HAP-1 (cell line): ENCODE measurements at regions not wholly inside any gene's neighbourhood (a gene's known extent, or its start where the extent isn't known, plus 50 kb on each side); places are given as distances from the start of the nearest gene placed in this dataset.
"Not testable (repeated sequence)": the region's sequence is repeated elsewhere in the genome, so short reads cannot be mapped to it uniquely, and the experiment has no call there.

Source experiments
- DNase-seq, 2 experiments: peaks; one replicate each; pipeline ENCODE4 v3.0.0-alpha.2; 2016 to 2020; ENCODE audit warnings: low spot score in 2 of 2
- H3K27me3 ChIP-seq: fragments of 250-450 bp; sonication (Bioruptor Pico); 2 replicates; pipeline ENCODE4 v1.5.1; 2020; ENCODE audit warnings: low read depth, mild to moderate bottlenecking, moderate library complexity
- H3K36me3 ChIP-seq: fragments of 250-450 bp; sonication (Bioruptor Pico); replicated peaks from 2 replicates; pipeline ENCODE4 v1.5.1; 2020; ENCODE audit warnings: mild to moderate bottlenecking
- H3K4me1 ChIP-seq: fragments of 250-450 bp; sonication (Bioruptor Pico); 2 replicates; pipeline ENCODE4 v1.5.1; 2020; ENCODE audit warnings: mild to moderate bottlenecking
- H3K4me3 ChIP-seq: fragments of 250-450 bp; sonication (Bioruptor Pico); 2 replicates; pipeline ENCODE4 v1.5.1; 2020; ENCODE audit warnings: mild to moderate bottlenecking, moderate library complexity
- H3K9me3 ChIP-seq: fragments of 250-450 bp; sonication (Bioruptor Pico); 2 replicates; pipeline ENCODE4 v1.5.1; 2020; ENCODE audit warnings: mild to moderate bottlenecking, moderate library complexity
- in situ Hi-C: fragments of 300-500 bp; cut with MboI; formaldehyde crosslinking; loops from 3 replicates; pipeline ENCODE4 v1.14.3; 2020; ENCODE audit warnings: low sequenced_read_pairs, inconsistent platforms, mixed read lengths

DNA sequence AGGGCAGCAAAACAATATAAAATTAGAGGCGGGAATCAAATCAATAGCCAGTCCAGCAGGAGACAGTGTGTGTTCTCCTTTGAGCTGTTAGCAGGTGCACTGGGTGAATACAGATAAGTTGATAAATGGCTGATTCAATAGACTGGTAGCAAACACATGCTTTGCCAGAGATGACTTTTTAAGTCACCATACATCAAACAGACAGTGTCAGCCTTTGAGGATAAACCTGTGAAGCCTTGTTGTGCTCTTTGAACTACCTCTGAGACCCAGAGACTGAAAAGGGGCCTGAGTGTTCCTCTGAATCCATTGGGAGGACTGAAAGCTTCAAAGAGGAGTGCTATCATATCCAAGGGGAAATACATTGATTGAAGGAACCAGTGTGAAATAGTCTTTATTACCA is 301.9 kb downstream of the RASEF start:
- in situ Hi-C loops, result no loop called here
- no peaks in the 10 kb centered on the region for H3K36me3 ChIP-seq
- peak in 1 of 2 experiments; percentile 21 for DNase-seq

DNA sequence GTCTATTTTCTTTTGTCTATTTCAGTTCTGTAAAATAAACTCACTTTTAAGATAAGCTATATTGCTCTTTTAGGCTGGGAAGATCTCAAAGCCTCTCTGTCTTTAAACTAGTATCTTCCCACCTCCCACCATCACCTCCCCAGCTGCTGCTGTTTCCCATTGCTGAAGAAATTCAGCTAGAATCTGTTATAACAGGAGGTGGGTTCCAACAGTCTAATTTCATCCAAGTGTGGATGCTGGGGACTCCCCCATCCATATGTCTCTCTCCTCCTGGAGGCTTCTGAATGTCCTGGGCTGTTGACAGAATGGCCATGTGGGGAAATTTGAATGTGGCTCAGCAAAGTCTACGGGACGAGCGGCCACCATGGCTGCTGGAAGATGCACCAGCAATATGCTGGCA is 301.0 kb downstream of the RASEF start:
- no peak for DNase-seq
- Histone ChIP-seq H3K27me3 (no peaks in the 10 kb centered on the region), H3K9me3 (no peaks in the 10 kb centered on the region), H3K36me3 (no peaks in the 10 kb centered on the region), H3K4me1 (peaks cover 3% of the 10 kb centered on the region; the same call in 1 of the 2 replicates), H3K4me3 (no peak overlapping the region)
- in situ Hi-C loops, result no loop called here

More for the DNA sequence above, 301.9 kb downstream of the RASEF start:
- Histone ChIP-seq H3K27me3 (no peaks in the 10 kb centered on the region), H3K4me3 (no peak overlapping the region), H3K9me3 (no peaks in the 10 kb centered on the region), H3K4me1 (peaks cover 3% of the 10 kb centered on the region; the same call in 1 of the 2 replicates)

DNA sequence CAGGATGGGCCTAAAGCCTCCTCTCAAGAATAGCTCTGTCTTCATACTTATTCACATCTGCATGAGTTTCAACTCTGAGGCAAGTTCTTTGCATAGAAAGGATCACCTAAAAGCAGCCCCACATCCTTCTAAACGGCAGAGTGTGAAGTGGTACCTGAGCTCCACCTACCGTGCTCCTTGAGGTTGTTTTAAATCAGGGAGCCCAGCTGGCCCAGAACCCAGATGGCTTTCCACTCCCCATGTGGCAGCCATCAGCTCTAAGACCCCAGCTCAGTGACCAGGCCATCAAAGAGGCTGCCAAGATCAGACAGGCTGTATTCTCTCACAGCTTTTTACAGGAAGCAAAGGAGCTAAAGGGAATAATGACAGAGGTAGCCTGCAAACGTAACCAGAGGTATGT is 299.3 kb downstream of the RASEF start:
- no peak overlapping the region for H3K4me3 ChIP-seq
- in situ Hi-C loops, result no loop called here
- H3K36me3 ChIP-seq, result no peaks in the 10 kb centered on the region
- H3K4me1 ChIP-seq, result peaks cover 3% of the 10 kb centered on the region; the same call in 1 of the 2 replicates
- no peaks in the 10 kb centered on the region for H3K9me3 ChIP-seq
- no peaks in the 10 kb centered on the region for H3K27me3 ChIP-seq
- peak; percentile 9 to 37 for DNase-seq

DNA sequence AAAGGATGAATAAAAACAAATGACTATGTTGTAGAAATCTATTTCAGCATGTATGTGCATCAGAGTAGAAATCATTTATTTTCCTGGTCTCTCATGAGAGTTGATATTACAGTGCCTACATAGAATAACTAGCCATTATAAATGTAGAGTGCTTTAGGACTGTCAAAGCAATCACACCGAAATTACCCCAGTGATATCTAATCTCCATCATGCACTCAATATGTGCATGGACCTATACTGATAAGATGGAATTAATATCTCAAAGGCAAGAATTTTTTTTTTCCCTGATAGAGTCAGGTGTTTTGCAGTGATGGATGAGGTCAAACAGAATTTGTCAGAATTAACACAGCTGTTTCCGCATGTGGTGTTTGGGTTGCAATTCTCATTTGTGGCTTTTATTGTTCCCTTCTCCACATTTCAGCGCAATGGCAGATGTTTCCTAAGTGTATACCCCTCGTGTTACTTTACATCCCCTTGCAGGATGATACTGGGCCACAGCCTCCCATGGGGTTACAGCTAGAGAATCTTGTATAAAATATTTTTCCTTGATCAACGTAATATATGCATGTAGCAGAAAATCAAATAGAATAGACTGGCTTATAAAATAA is 298.8 kb downstream of the RASEF start:
- Histone ChIP-seq H3K27me3 (no peaks in the 10 kb centered on the region), H3K9me3 (no peaks in the 10 kb centered on the region), H3K36me3 (no peaks in the 10 kb centered on the region), H3K4me3 (no peak overlapping the region), H3K4me1 (peaks cover 3% of the 10 kb centered on the region; the same call in 1 of the 2 replicates)
- DNase-seq, result no peak
- in situ Hi-C loops, result no loop called here

DNA sequence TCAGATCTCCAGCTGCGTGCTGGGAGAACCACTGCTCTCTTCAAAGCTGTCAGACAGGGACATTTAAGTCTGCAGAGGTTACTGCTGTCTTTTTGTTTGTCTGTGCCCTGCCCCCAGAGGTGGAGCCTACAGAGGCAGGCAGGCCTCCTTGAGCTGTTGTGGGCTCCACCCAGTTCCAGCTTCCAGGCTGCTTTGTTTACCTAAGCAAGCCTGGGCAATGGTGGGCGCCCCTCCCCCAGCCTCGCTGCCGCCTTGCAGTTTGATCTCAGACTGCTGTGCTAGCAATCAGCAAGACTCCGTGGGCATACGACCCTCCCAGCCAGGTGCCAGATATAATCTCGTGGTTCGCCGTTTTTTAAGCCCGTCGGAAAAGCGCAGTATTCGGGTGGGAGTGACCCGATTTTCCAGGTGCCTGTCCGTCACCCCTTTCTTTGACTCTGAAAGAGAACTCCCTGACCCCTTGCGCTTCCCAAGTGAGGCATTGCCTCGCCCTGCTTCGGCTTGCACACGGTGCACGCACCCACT is 288.2 kb downstream of the RASEF start:
- H3K4me1 ChIP-seq, H3K9me3 ChIP-seq, in situ Hi-C loops, H3K36me3 ChIP-seq, H3K27me3 ChIP-seq, H3K4me3 ChIP-seq: not testable (repeated sequence)
- peak in 1 of 2 experiments; percentile 57 for DNase-seq

DNA sequence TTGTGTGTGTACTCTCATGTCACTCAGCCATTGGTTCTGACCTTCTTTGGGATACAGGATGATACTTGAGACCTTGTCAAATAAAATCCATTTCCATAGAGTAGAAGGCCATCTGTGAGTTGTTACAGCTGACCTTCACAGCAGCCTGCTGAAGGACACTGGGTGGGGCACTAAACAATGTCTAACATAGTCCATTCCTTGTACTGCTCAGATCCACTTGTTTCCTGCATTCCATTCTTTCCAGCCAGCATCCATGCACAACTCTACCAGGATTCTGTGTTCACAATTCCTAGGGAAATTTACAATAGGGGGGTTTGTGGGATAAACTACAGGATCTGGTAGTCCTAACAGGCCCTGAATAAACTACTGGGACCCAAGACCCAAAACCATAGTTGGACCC is 286.4 kb downstream of the RASEF start:
- H3K9me3 ChIP-seq, result no peaks in the 10 kb centered on the region
- in situ Hi-C loops, result no loop called here
- no peaks in the 10 kb centered on the region for H3K27me3 ChIP-seq
- H3K36me3 ChIP-seq, result no peaks in the 10 kb centered on the region
- no peak overlapping the region for H3K4me3 ChIP-seq
- DNase-seq, result no peak
- peaks cover 8% of the 10 kb centered on the region for H3K4me1 ChIP-seq

DNA sequence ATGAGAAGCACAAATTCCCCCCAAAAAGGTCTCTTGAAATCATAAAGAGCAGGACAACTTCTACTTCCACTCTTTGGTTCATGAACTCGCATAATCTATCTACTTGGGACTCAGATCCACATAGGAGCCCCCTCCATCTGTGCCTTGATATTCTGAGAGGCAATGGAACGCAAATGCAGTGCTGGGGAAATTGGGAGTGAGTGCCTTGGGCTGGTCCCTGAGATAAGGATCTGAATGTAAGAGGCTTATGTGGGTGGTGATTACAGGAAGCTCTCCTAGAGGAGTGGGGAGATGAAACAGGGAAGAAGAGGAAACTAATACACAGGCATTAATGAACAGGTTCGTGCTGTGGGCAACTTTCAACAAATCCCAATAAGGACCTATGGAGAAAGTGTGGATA is 285.6 kb downstream of the RASEF start:
- Histone ChIP-seq H3K36me3 (no peaks in the 10 kb centered on the region), H3K4me1 (peaks cover 8% of the 10 kb centered on the region), H3K9me3 (no peaks in the 10 kb centered on the region), H3K4me3 (no peak overlapping the region), H3K27me3 (no peaks in the 10 kb centered on the region)
- in situ Hi-C loops, result no loop called here
- no peak for DNase-seq

DNA sequence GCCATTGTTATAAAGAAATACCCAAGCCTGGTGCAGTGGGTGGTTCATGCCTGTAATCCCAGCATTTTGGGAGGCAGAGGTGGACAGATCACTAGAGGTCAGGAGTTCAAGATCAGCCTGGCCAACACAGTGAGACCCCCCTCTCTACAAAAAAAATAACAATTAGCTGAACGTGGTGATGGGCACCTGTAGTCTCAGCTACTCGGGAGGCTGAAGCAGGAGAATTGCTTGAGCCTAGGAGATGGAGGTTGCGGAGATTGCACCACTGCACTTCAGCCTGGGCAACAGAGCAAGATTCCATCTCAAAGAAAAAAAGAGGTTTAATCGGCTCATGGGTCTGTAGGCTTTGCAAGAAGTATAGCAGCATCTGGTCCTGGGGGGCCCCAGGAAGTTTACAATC is 284.0 kb downstream of the RASEF start:
- H3K36me3 ChIP-seq, in situ Hi-C loops, H3K9me3 ChIP-seq, DNase-seq, H3K4me1 ChIP-seq, H3K27me3 ChIP-seq, H3K4me3 ChIP-seq: not testable (repeated sequence)

DNA sequence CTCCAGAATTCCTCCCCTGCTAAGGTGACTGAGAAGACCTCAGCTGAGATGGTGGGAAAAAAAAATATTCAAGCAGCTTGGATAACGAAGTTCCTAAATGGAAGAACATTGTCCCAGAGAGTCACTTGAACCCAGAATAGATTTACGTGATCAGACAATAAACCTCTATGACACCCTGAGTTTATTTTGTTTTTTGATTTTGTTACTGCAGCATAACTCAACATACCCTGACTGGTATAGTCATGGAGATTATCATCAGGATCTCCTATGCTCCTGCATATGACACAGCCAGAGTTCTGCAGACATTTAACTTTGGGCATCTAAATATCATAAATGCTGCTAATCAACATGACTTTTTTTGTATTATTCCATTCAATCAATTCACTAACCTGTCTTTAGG is 282.9 kb downstream of the RASEF start:
- DNase-seq, result no peak
- no peaks in the 10 kb centered on the region for H3K36me3 ChIP-seq
- peaks cover 8% of the 10 kb centered on the region for H3K4me1 ChIP-seq
- no peaks in the 10 kb centered on the region for H3K9me3 ChIP-seq
- no peak overlapping the region for H3K4me3 ChIP-seq
- in situ Hi-C loops, result no loop called here
- H3K27me3 ChIP-seq, result no peaks in the 10 kb centered on the region

DNA sequence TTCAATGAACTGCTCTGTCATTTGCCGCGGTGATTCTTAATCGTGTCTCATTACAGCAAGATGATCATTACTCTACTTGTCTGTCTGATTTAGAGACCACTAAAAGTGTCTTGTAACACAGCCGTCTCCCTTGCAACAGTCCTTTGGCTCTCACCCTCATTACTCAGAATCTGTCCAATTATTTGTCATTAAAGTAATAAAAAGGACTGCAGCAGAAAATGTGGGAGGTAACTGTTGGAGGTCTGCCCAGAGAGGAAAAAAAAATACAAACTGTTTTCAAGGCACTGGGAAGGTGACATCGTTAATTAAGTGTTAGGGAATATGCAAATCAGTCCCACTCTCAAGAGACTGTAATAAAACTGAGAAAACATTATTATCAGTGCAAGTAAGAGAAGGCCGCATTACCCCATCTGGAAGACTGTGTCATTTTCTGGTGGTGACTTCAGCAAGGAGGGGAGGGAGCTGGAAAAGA is 281.0 kb downstream of the RASEF start:
- Histone ChIP-seq H3K27me3 (no peaks in the 10 kb centered on the region), H3K4me1 (no peaks in the 10 kb centered on the region), H3K9me3 (no peaks in the 10 kb centered on the region), H3K4me3 (no peak overlapping the region), H3K36me3 (no peaks in the 10 kb centered on the region)
- no peak for DNase-seq
- in situ Hi-C loops, result no loop called here

DNA sequence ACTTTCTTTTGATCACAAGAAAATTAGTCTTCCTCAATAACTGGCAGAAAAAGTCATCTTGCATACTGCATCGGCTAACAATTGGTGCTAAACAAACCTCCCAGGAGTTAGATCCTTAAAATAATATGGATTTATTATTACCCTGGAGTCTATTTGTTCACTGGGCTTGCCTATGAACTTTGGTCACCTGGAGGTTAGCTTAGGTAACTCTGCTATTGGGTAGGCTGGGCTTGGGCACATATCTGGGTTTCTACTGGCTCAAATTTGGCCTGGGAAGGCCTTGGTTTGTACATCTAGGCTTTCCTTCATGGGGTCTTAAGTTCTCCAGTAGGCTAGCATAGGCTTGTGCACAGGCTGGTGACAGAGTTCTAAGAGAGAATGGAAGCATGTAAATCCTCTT is 279.9 kb downstream of the RASEF start:
- Histone ChIP-seq H3K27me3 (no peaks in the 10 kb centered on the region), H3K9me3 (no peaks in the 10 kb centered on the region), H3K36me3 (no peaks in the 10 kb centered on the region), H3K4me3 (no peak overlapping the region), H3K4me1 (no peaks in the 10 kb centered on the region)
- DNase-seq, result no peak
- in situ Hi-C loops, result no loop called here

DNA sequence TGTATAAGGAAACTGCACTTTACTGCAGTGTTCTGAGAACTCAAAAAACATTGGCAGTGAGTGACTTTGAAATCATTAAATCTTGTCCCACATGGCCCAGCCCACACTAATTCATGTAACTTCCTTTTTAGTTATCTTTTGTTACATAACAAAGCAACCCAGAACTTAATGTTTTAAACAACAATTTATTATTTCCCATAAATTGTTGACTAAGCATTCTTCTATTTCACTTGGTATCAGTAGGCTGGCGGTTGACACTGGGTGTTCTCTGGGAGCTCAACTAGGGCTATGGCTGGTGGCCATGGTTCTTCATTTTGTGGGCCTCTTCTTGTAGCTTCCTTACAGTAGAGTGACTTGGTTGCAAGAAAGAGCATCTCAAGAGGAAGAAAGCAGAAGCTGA is 278.4 kb downstream of the RASEF start:
- Histone ChIP-seq H3K36me3 (no peaks in the 10 kb centered on the region), H3K4me3 (no peak overlapping the region), H3K27me3 (no peaks in the 10 kb centered on the region), H3K9me3 (no peaks in the 10 kb centered on the region), H3K4me1 (no peaks in the 10 kb centered on the region)
- in situ Hi-C loops, result no loop called here
- DNase-seq, result no peak

DNA sequence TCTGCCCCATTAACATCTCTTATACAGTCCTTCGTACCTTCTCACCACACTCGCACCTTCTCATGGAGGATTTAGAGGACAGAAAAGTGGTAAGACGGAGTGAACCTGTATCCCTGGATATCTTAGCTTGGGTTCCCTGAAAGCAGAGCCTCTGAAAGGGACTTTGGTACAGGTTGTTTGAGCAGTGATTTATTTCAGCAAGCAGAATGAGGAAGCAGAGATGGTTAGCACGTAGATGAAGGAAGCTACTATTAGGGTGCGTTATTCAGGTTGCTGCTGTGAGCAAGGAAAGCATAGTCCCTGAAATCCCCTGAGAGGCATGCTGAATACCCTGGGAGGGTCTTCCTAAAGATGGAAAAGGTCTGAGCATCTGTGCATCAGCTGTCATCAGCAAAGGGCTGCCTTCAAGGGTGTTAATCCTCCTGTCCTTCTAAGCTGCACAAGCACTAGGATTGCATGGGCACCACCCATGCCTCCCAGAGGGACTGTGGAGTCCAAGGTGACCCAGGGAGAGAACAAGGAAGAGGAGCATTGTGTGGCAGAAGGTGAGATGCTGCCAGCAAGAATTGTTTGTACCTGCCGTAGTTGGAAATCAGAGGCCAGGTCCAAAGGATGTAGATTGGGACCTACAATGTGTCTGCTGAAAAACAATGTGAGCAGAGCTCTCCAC is 273.7 kb downstream of the RASEF start:
- in situ Hi-C loops, result no loop called here
- H3K36me3 ChIP-seq, result no peaks in the 10 kb centered on the region
- H3K4me1 ChIP-seq, result no peaks in the 10 kb centered on the region
- H3K4me3 ChIP-seq, result no peak overlapping the region
- H3K9me3 ChIP-seq, result no peaks in the 10 kb centered on the region
- no peaks in the 10 kb centered on the region for H3K27me3 ChIP-seq
- no peak for DNase-seq

DNA sequence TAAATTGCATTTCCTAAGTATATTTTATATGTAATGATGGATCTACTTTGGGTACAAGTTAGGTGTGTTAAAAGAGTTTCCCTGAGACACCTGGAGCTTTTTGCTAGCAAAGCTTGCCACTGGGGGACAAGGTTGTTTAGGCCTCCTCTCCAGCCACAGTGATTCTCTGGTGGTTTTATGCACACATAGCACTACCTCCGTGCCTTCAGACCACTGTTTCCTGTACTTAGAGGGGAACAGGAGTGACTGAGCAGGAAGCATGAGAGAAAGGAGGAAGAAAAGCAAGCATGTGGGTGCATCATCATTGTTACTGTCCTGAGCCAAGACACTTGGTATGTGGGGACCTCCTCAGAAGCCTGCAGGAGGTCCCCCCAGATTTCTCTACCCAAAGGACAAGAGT is 272.1 kb downstream of the RASEF start:
- Histone ChIP-seq H3K27me3 (no peaks in the 10 kb centered on the region), H3K9me3 (no peaks in the 10 kb centered on the region), H3K4me3 (no peak overlapping the region), H3K4me1 (no peaks in the 10 kb centered on the region), H3K36me3 (no peaks in the 10 kb centered on the region)
- in situ Hi-C loops, result no loop called here
- DNase-seq, result no peak
